GM23338 (cell line): ENCODE measurements at regions not wholly inside any gene's neighbourhood (a gene's known extent, or its start where the extent isn't known, plus 50 kb on each side); places are given as distances from the start of the nearest gene placed in this dataset.

Source experiments
- EZH2 ChIP-seq: fragments of 200-600 bp; sonication (generic); IDR thresholded peaks from one replicate; pipeline ENCODE4 v1.8.0; 2017; ENCODE audit warnings: antibody characterized with exemption, mild to moderate bottlenecking, low read depth; ENCODE audit not compliant: unreplicated experiment
- EZH2phosphoT487 ChIP-seq: fragments of 200-600 bp; sonication (generic); IDR thresholded peaks from one replicate; pipeline ENCODE4 v1.8.1; 2018; ENCODE audit warnings: antibody characterized with exemption; ENCODE audit not compliant: unreplicated experiment
- NANOG ChIP-seq: IDR thresholded peaks from 2 replicates; pipeline ENCODE4 v1.6.1; 2016; ENCODE audit warnings: antibody characterized with exemption, borderline replicate concordance
- POLR2AphosphoS5 ChIP-seq: IDR thresholded peaks from 2 replicates; pipeline ENCODE4 v1.6.1; 2016; ENCODE audit warnings: antibody characterized with exemption, low read depth
- REST ChIP-seq: IDR thresholded peaks from one replicate; pipeline ENCODE4 v1.6.1; 2018; ENCODE audit warnings: antibody characterized with exemption; ENCODE audit not compliant: unreplicated experiment
- TF ChIP-seq, protein P1 (sequence below), 2 experiments: fragments of 200-600 bp in 1 of 2; sonication (generic) in 1 of 2; conservative IDR thresholded peaks; 2 replicates each; pipeline versions ENCODE4 v1.5.1 to v1.6.1; 2016 to 2017; ENCODE audit warnings: antibody characterized with exemption in 2 of 2, low read depth in 2 of 2, mild to moderate bottlenecking in 2 of 2, moderate library complexity in 1 of 2

DNA sequence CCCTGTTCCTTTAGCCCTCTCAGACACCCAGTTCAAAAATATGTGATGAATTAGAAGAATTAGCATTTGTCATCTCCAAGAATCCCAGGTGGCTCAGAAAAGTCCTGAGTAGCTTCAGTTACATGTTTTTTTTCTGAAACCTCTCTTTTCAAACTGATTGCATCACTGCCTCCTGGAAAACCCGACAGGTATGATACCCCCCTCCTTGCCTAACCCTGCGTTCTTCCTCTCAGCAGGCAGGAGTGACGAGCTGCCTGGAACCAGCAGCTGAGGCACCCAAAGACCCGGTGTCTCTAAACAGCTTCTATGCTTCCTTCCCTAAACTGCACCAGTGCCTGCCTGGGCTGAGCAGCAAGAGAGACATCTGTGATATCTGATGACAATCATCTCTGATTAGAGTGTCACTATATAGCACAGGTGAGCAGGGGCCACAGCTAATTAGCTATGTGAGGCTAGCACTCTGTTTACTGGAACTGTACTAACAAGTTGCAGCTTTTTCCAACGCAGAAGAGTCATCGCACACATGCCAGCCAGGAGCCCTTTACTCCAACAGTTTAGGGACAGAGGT is 376.4 kb upstream of the ATP5MC3 start:
- TF ChIP-seq EZH2phosphoT487 (no peak), EZH2 (no peak), NANOG (no peak), REST (no peak), POLR2AphosphoS5 (no peak)
- TF ChIP-seq, protein P1, sequence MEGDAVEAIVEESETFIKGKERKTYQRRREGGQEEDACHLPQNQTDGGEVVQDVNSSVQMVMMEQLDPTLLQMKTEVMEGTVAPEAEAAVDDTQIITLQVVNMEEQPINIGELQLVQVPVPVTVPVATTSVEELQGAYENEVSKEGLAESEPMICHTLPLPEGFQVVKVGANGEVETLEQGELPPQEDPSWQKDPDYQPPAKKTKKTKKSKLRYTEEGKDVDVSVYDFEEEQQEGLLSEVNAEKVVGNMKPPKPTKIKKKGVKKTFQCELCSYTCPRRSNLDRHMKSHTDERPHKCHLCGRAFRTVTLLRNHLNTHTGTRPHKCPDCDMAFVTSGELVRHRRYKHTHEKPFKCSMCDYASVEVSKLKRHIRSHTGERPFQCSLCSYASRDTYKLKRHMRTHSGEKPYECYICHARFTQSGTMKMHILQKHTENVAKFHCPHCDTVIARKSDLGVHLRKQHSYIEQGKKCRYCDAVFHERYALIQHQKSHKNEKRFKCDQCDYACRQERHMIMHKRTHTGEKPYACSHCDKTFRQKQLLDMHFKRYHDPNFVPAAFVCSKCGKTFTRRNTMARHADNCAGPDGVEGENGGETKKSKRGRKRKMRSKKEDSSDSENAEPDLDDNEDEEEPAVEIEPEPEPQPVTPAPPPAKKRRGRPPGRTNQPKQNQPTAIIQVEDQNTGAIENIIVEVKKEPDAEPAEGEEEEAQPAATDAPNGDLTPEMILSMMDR (conservative IDR thresholded peaks at IDR 0.05; ENCODE audit: low read depth in 2 of 2): no peak
